ENCODE measurements at regions not wholly inside any gene's neighbourhood (a gene's known extent, or its start where the extent isn't known, plus 50 kb on each side); places are given as distances from the start of the nearest gene placed in this dataset.

GRCh38 chr14:58954052-58954451, 234.4 kb upstream of the DAAM1 start:
- Mint-ChIP-seq H3K36me3 (no peaks in the 10 kb centered on the region), H3K27ac (no peak overlapping the region), H3K9me3 (peaks cover 0 to 6% (median 5%) of the 10 kb centered on the region in 7 donors), H3K27me3 (ENCODE audit: low read depth in 3 of 3) (peaks cover 0 to 2% (median 0%) of the 10 kb centered on the region in 3 donors), H3K4me3 (no peak overlapping the region), H3K4me1 (peaks cover 16% of the 10 kb centered on the region)
- Histone ChIP-seq H3K79me2 (ENCODE audit: insufficient read depth, low read length) (no peaks in the 10 kb centered on the region), H2AFZ (ENCODE audit: insufficient read depth, low read depth, low read length, poor library complexity, severe bottlenecking) (no peak overlapping the region), H3K4me1 (ENCODE audit: control insufficient read depth in 1 of 2, insufficient read depth in 2 of 2, low read length in 2 of 2) (no peaks in the 10 kb centered on the region), H3K9me3 (replicated peaks in 1 of 2; ENCODE audit: control insufficient read depth in 1 of 2, insufficient read depth in 1 of 2, low read length in 2 of 2) (no peaks in the 10 kb centered on the region), H4K20me1 (ENCODE audit: insufficient read depth, low read length) (no peaks in the 10 kb centered on the region), H3K4me3 (replicated peaks in 1 of 3; ENCODE audit: low read depth in 2 of 3, low read length in 3 of 3) (no peak overlapping the region), H3K27ac (ENCODE audit: low read depth in 1 of 2, low read length in 2 of 2) (no peak overlapping the region), H3K36me3 (replicated peaks in 1 of 2; ENCODE audit: control insufficient read depth in 1 of 2, insufficient read depth in 2 of 2, low read length in 2 of 2) (no peaks in the 10 kb centered on the region), H3K27me3 (ENCODE audit: control insufficient read depth in 2 of 2, insufficient read depth in 2 of 2, low read length in 2 of 2) (no peaks in the 10 kb centered on the region), H3K4me2 (replicated peaks; ENCODE audit: extremely low read depth, low read length, poor library complexity, severe bottlenecking) (no peak overlapping the region), H3K9ac (ENCODE audit: insufficient read depth, low read length, poor library complexity, severe bottlenecking) (no peak overlapping the region)
- intact Hi-C loops (cut with micrococcal nuclease), result no loop called here
- 100% methylated on average over 1 of the region's 1 CpG for WGBS (ENCODE audit: insufficient coverage)
- TF ChIP-seq CTCF (IDR thresholded peaks at IDR 0.05), result no peak
- no peak for DNase-seq

- Histone ChIP-seq H3K4me1 (ENCODE audit: control insufficient read depth in 1 of 2, insufficient read depth in 2 of 2, low read length in 2 of 2) (no peaks in the 10 kb centered on the region), H3K9me3 (replicated peaks in 1 of 2; ENCODE audit: control insufficient read depth in 1 of 2, insufficient read depth in 1 of 2, low read length in 2 of 2) (no peaks in the 10 kb centered on the region), H2AFZ (ENCODE audit: insufficient read depth, low read depth, low read length, poor library complexity, severe bottlenecking) (no peak overlapping the region), H3K79me2 (ENCODE audit: insufficient read depth, low read length) (no peaks in the 10 kb centered on the region), H3K9ac (ENCODE audit: insufficient read depth, low read length, poor library complexity, severe bottlenecking) (no peak overlapping the region), H4K20me1 (ENCODE audit: insufficient read depth, low read length) (no peaks in the 10 kb centered on the region), H3K27ac (ENCODE audit: low read depth in 1 of 2, low read length in 2 of 2) (no peak overlapping the region), H3K27me3 (ENCODE audit: control insufficient read depth in 2 of 2, insufficient read depth in 2 of 2, low read length in 2 of 2) (no peaks in the 10 kb centered on the region), H3K36me3 (replicated peaks in 1 of 2; ENCODE audit: control insufficient read depth in 1 of 2, insufficient read depth in 2 of 2, low read length in 2 of 2) (no peaks in the 10 kb centered on the region), H3K4me3 (replicated peaks in 1 of 3; ENCODE audit: low read depth in 2 of 3, low read length in 3 of 3) (no peak overlapping the region), H3K4me2 (replicated peaks; ENCODE audit: extremely low read depth, low read length, poor library complexity, severe bottlenecking) (no peak overlapping the region)
- H3K27ac Mint-ChIP-seq, result no peak overlapping the region
- 0% methylated on average over 2 of the region's 4 CpGs for WGBS (ENCODE audit: insufficient coverage)
- no peak for DNase-seq
- H3K4me3 Mint-ChIP-seq, result no peak overlapping the region
- no peak for TF ChIP-seq CTCF (IDR thresholded peaks at IDR 0.05)
- H3K36me3 Mint-ChIP-seq, result no peaks in the 10 kb centered on the region
- H3K27me3 Mint-ChIP-seq (ENCODE audit: low read depth in 3 of 3), result peaks cover 0 to 2% (median 0%) of the 10 kb centered on the region in 3 donors
- peaks cover 0 to 6% (median 5%) of the 10 kb centered on the region in 7 donors for H3K9me3 Mint-ChIP-seq
- intact Hi-C loops (cut with micrococcal nuclease), result no loop called here
- H3K4me1 Mint-ChIP-seq, result peaks cover 16% of the 10 kb centered on the region
Measured at GRCh38 chr14:58954901-58955861, 233.3 kb upstream of the DAAM1 start.

Data from CD14-positive monocyte (primary cell).